Fibroblast of pulmonary artery (primary cell): ENCODE measurements at regions not wholly inside any gene's neighbourhood (a gene's known extent, or its start where the extent isn't known, plus 50 kb on each side); places are given as distances from the start of the nearest gene placed in this dataset.

Source experiments
- DNase-seq: peaks from one replicate; pipeline ENCODE4 v3.0.0-alpha.2; 2010; ENCODE audit warnings: low read depth
- H3K4me3 ChIP-seq: replicated peaks from 2 replicates; pipeline ENCODE4 v1.5.1; 2011; ENCODE audit warnings: low read depth, mild to moderate bottlenecking, control low read depth, low read length, moderate library complexity
- CTCF ChIP-seq: IDR thresholded peaks from 2 replicates; pipeline ENCODE4 v1.5.1; 2011; ENCODE audit warnings: mild to moderate bottlenecking, control low read depth, low read length, inconsistent platforms; ENCODE audit errors: missing control alignments

- no peak overlapping the region for H3K4me3 ChIP-seq
- DNase-seq = no peak
- no peak for TF ChIP-seq CTCF
Measured at GRCh38 chr12:76639646-76640045, 80.1 kb upstream of the OSBPL8 start.

GRCh38 chr12:76641073-76641472 lies 81.5 kb upstream of the OSBPL8 start:
- no peak for DNase-seq
- no peak overlapping the region for H3K4me3 ChIP-seq
- TF ChIP-seq CTCF = no peak

- no peak for DNase-seq
- no peak overlapping the region for H3K4me3 ChIP-seq
- no peak for TF ChIP-seq CTCF
Measured at GRCh38 chr12:76641961-76642360, 82.4 kb upstream of the OSBPL8 start.

GRCh38 chr12:76643438-76643837 lies 83.9 kb upstream of the OSBPL8 start:
- no peak overlapping the region for H3K4me3 ChIP-seq
- no peak for TF ChIP-seq CTCF
- no peak for DNase-seq

GRCh38 chr12:76644950-76645349 lies 85.4 kb upstream of the OSBPL8 start:
- no peak for TF ChIP-seq CTCF
- no peak overlapping the region for H3K4me3 ChIP-seq
- DNase-seq = no peak

- no peak overlapping the region for H3K4me3 ChIP-seq
- no peak for DNase-seq
- TF ChIP-seq CTCF = no peak
Measured at GRCh38 chr12:76645934-76646333, 86.4 kb upstream of the OSBPL8 start.

- no peak overlapping the region for H3K4me3 ChIP-seq
- no peak for DNase-seq
- no peak for TF ChIP-seq CTCF
Measured at GRCh38 chr12:76646366-76646765, 86.8 kb upstream of the OSBPL8 start.
